ENCODE measurements at regions not wholly inside any gene's neighbourhood (a gene's known extent, or its start where the extent isn't known, plus 50 kb on each side); places are given as distances from the start of the nearest gene placed in this dataset.

DNA sequence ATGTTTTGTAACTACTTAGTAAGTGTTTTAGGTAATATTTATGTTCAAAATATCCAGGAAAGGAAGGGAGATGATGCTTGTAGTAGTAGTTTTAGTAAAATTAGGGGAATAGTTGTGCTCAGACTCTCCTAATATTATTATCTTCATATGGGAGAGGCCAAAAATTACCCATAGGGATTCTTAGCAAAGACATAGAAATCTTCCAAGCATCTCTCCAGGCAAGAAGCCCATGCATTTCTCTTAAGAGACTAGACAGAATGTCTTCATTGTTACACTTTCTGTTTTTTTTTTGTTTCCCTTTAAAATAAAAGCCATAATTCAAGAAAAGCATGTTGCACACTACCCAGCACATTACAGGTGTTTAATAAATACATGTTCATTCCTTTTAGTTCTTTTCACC, 180.6 kb downstream of the CYB561 start (continued):
- TF ChIP-seq, protein P1, sequence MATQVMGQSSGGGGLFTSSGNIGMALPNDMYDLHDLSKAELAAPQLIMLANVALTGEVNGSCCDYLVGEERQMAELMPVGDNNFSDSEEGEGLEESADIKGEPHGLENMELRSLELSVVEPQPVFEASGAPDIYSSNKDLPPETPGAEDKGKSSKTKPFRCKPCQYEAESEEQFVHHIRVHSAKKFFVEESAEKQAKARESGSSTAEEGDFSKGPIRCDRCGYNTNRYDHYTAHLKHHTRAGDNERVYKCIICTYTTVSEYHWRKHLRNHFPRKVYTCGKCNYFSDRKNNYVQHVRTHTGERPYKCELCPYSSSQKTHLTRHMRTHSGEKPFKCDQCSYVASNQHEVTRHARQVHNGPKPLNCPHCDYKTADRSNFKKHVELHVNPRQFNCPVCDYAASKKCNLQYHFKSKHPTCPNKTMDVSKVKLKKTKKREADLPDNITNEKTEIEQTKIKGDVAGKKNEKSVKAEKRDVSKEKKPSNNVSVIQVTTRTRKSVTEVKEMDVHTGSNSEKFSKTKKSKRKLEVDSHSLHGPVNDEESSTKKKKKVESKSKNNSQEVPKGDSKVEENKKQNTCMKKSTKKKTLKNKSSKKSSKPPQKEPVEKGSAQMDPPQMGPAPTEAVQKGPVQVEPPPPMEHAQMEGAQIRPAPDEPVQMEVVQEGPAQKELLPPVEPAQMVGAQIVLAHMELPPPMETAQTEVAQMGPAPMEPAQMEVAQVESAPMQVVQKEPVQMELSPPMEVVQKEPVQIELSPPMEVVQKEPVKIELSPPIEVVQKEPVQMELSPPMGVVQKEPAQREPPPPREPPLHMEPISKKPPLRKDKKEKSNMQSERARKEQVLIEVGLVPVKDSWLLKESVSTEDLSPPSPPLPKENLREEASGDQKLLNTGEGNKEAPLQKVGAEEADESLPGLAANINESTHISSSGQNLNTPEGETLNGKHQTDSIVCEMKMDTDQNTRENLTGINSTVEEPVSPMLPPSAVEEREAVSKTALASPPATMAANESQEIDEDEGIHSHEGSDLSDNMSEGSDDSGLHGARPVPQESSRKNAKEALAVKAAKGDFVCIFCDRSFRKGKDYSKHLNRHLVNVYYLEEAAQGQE (IDR thresholded peaks at IDR 0.05; ENCODE audit: borderline replicate concordance), result no peak
- TF ChIP-seq, protein P1 (CRISPR knock-in tag; IDR thresholded peaks at IDR 0.05; ENCODE audit: low read depth), result no peak
- TF ChIP-seq NONO (IDR thresholded peaks at IDR 0.05; ENCODE audit: low read depth in 2 of 2, low read length in 1 of 2), result no peak
- no peak for TF ChIP-seq NFATC3 (IDR thresholded peaks at IDR 0.05)
- TF ChIP-seq CBX1 (IDR thresholded peaks at IDR 0.05; ENCODE audit: low read depth), result no peak
- no peak for TF ChIP-seq NFRKB (IDR thresholded peaks at IDR 0.05; ENCODE audit: low read depth)
